ENCODE measurements at regions not wholly inside any gene's neighbourhood (a gene's known extent, or its start where the extent isn't known, plus 50 kb on each side); places are given as distances from the start of the nearest gene placed in this dataset.

DNA sequence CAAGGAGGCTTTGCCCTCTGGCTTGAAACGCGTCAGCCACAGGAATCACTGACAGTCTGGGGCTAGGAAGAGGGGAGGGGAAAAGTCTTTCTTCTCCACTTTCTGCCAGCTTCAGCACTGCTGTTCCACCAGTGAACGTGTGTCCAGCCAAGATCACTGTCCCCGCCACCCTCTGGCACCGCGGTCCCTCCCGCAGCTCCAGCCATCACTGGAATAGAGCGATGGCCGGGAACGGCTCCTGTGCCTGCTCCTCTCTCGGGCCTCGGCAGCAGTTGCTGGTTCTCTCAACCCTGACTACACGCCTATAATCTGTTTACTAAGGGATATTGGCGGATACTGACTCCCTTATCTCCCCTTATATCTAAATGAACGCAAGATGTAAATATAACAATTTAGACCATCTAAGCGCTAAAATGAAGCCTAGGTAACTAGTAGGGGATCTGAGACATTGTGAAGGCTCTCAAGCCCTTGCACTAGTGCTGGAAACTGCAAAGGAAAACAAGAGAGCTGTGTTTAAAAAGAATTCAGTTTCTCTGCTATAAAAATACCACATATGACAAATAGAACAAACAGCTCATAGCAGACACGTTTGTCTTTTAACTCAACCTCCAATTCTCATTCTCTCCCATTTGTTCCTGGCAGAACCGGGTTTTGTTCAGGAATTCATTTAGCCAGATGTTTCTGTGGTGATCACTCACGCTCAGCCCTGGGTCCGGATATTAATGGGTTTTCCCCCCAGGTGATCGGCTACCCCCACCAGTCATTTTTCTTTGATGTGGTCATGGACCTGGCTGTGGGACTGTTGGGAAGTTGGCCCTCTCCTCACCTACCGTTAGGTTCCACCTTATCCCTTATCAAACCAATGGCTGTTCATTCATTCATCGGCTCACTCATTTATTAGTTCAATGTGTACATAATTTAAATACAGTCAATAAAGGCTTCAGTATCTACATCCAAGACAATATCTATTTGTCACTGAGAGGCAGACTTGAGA, 149.8 kb downstream of the MED10 start:
- no peak for DNase-seq

DNA sequence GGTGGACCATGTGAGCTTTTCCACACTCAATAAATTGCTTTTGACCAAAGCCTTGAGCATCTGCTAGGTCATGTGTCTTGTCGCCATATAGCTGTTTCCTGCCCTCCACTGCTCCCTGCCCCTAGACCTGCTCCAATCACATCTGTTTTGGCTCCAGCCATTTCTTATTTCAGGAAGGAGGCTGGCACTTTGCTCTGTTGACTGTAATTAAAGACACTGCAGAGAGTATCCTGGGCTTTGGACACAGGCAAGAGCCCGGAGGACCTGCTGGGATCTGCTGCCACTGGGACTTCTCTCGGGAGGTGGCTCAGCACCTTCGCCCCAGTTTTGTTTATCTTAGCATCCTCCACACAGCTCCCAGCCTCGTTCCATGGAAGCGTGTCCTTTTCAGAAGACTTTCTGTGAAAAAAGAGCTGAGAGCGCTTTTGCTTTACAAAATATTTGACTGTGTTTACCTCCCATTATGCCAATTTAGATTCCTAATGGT, 153.2 kb downstream of the MED10 start:
- DNase-seq, result no peak

DNA sequence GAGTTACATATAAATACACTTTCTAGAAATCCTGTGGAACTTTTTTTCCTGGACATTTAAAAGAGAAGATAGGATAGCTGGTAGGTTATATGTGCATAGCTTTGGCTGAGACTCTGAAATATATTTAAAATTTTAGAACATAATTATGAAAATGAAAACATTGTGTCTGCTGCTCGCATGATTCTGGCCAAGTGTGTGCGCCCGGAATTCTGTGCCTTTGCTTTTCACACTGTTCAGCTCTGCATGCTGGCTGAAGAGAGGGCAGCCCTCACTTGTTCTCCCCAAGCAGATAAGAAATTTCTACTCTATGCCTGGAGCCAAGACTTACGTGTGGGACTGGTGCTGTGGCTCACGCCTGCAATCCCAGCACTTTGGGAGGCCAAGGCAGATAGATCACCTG, 153.9 kb downstream of the MED10 start:
- no peak for DNase-seq

DNA sequence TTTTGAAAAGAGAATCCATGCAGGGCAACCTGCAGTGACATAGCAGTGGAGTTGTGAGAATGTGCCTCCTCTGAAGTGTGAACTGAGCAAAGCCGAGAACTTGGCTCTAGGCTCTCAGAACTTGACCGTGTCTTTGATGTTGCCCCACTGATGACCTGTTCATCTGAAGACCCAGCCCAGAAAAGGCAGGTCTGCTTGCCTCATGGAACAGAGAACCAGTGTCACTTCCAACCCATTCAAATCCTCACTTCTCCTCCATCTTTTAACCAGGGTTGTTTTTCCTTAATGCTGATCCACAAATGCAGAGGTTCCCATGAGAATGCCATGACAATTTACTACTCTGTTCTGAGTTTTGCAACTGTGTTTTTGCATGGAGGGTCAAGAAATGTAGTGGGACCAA, 155.4 kb downstream of the MED10 start:
- no peak for DNase-seq

DNA sequence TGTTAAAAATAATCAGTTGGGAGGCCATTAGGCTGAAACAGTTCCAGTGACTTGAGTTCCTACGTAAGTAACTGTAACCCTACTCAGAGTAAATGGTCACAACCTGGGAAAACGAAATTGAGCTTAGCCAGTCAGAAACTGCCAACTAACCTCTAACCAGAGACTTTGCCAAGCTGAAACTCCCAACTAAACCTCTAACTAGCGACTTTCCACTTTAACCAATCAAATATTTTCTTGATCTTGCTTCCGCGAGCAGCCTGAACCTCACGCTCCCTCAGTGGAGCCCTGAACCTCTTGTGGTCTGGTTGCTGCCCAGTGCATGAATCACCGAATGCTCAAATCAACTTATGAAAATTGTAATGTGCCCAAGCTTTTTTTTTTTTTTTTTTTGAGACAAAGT, 156.2 kb downstream of the MED10 start:
- DNase-seq, result no peak

DNA sequence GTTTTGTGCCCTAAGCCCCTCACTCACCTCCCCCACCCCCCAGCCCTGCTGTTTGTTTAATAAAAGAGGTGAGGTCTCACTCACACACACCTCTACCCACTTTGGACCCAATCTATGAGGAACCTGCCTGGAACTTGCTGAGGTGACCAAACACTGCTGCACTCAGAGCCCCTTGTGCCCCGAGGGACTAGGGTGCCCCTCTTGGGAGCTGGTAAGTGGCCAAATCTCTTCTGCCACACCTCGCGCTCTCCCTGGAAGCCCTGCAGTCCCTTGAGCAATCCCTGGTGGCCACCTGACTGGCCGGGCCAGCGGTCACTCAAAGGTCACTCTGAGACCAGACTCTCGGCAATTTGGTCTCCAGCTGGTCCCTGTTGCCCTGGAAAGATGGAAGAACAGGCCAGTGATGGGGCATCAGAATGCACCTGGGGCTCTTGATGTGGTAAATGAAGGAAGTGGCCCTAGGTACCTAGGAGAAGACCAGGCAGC, 157.2 kb downstream of the MED10 start:
- DNase-seq, result no peak

DNA sequence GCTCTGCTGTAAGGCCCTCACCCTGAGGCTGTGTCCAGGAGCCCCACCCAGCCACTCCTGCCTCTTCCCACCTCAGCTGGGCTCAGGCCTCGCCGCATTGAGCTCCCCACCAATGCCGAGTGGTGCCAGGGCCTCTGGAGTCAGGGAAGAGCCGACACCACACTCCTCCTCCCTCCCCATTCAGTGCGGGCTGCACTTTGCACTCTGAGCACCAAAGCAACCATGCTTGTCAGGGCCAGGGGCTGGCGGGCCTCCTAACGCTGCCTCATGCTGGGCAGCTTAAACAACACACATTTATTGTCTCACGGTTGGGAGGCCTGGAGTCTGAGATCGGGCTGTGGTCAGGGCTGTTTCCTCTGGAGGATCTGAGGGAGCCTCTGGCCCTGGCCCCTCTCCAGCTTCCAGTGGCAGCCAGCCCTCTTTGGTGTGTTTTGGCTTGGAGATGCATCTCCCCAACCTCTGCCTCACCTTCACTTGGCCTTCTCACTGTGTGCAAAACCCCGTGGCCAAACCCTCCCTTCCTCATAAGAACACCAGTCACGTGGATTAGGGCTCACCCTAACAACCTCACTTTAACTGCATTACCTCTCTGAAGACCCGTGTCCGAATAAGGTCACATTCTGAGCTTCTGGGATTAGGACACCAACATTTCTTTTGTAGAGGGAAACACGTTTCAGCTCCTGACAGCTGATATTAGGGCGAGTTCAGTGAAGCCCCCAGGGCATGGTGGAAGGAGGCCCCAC, 157.8 kb downstream of the MED10 start:
- DNase-seq, result no peak

DNA sequence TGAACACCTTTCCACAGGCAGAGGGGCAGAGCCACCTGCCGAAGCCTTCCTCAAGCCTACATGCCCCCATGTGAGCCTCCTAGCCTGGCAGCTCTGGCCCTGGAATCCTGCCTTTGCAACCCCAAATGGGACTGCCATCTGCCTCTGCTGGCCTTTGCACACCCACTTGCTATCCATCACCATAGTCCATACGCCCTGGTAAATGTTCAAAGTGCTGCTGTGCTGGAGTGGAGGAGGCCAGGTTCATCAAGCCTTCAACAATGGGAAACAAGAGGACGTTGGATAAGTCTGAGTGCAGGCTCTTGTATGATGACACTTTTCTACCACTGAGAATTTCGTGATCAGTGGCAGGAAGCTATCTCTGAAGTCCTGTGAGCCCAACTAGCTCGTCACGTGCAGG, 159.8 kb downstream of the MED10 start:
- DNase-seq, result no peak

DNA sequence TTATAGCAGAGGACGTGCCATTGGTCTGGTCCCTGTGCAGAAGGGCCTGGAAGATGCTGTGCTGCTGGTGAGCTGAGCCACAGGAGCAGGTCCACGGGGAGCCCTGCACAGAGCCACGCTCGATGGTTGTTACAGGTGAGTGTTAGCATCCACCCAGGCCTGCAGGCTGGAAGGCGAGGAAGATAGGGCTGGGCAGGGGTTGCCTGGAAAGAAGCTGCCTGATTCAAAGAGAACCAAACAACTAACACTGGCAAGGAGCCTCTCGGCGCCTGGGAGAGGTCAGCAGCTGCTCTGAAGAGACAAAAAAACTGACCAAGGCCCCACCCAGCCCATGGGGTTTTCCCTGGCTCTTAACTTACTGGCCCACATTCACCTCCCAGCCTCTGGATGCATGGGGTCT, 160.2 kb downstream of the MED10 start:
- DNase-seq, result no peak

DNA sequence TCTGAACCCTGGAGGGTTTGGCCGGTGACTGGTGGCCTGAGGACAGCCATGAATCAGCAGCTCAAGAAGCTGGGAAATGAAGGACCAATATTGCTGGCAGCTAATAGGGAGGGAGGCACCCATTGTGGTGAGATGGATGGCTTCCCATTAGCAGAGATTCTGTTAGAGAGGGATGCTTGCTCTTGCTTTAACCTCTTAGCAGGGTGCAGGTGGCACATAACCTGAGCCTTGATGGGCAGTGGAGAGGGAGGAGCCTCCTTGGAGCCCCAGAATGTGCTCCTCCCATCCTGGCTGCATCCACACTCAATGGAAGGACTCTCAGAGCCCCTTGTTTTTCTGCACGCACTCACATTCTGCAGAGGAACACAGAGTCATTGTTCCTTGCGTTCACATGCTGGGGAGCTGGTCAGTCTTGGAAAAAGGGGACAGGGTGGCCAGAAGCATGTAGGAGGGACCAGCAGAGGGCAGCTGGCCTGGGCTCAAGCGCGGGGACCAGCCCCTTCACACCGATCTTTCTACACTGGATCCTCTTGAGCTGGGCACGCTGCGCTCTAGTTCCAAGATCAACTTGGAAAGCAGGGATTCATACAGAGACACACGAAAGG, 161.8 kb downstream of the MED10 start:
- no peak for DNase-seq

DNA sequence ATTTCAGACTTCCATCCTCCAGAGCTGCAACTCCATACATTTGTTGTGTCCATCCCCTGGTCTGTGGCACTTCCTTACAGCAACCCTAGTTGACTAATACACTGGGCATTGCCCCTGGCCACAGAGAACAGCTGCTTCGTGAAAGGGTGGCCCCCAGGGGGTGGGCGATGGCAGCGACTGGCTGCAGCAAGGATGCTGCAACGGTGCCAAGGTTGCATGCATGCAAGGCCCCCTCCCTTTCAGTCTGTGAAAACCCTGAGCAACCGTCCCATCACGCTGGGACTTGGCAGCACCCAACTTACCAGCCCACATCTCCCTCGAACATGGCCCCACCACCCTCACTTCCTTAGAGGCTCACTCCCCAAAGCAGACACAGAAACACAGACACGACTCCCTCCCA, 162.5 kb downstream of the MED10 start:
- DNase-seq, result no peak

DNA sequence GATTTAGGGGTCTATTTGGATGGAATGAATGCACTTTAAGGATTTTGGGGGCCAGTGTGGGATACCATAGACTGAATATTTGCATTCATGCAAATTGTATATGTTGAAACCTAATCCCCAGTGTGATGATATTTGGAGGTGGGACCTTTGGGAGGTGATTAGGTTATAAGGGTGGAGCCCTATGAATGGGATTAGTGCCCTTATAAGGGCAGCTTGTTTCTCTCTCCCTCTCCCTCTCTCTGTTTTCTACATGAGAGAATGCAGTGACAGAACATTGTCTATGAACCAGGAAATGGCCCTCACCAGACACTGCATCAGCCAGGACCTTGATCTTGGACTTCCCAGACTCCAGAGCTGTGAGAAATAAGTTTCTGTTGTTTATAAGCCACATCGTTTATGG, 166.1 kb downstream of the MED10 start:
- no peak for DNase-seq

DNA sequence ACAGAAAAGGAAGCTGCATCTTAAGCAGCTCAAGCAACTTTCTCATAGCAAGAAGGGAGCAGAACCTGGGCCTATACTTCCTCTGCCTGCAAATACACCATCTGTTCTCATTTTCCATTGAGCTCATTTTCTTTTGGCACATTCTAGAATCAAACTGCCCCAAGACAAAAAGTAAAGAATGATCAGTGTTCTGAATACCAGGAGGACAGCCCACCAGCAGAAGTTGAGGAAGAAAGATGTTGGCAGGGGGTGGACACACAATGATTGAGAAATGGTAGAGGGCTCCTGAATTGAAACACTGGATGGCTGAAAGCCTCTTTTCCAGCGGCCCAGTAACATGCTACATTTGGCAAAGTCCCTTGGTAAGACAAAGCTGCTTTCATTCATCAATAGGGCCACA, 171.8 kb downstream of the MED10 start:
- no peak for DNase-seq

DNA sequence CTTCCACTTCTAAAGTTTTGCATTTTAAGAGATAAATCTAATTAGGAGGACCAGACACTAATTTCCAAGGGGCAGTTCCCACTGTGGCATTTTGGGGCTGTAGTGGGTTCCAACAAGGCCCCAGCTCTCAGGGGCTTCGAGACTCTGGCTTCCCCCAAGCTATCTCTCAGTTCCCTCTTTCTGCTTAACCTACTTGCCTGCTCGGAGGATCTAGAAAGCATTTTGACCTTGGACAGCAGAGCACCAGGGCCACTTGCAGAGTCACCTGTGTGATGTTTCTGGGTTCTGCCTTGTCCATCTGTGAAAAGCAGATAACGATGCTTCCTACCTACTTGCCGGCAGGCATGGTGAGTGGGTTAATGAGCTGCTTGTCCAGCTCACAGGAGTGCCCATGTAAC, 175.4 kb downstream of the MED10 start:
- DNase-seq, result no peak

DNA sequence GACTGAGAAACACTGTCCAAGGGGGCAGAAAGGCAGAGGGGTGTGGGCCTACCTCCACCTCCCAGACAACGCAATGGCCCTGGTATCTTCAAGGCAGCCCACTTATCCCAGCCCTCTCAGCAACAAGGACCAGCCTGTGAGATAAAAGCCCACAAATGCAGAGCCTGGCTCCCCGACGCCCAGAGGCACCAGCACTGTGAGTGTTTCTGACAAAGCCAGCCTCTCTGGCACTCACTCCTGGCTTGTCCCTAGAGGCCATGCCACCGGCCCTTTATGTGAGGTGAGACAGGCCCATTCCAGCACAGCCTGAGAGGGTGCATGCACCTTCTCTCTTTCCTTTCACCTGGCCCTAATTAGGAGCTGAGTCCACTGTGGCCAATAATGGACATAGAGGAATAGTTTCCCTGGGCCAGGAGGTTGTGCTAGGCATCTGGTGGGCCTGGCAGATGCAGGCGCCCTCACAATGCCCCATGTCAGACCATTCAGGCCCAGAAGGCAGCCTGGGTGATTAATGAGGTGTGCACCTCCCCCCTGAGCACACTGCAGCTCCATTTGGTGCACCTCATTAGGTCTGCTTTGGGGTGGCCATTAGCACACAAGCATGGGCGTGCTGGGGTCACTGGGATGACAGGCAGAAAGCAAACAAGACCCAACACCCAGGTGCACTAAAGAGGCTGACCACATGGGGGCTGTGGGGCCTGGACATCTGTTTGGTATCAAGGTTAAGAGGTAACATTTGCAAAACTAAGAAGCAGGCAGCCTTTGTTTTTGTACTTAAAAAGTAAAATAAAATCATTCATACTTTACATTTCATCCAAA, 176.0 kb downstream of the MED10 start:
- no peak for DNase-seq

DNA sequence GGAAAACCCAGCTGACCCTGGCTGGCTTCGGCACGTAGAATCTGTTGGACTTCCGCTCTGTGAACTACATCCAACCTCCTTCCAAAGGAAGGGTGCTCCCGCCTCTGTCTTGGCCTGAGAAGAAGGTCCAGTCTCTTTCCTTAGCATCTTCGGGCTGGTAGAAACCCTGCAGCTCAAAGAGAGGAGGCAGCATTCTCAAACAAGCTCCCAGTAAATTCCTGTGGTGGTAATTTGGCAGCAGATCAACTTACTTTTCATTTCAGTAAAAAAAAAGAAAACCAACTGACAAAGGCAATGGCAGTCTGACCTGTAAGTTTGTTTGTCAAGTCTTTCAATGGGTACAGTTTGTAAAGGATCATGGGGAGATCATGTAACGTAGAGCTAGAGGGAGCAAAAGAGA, 176.7 kb downstream of the MED10 start:
- no peak for DNase-seq

DNA sequence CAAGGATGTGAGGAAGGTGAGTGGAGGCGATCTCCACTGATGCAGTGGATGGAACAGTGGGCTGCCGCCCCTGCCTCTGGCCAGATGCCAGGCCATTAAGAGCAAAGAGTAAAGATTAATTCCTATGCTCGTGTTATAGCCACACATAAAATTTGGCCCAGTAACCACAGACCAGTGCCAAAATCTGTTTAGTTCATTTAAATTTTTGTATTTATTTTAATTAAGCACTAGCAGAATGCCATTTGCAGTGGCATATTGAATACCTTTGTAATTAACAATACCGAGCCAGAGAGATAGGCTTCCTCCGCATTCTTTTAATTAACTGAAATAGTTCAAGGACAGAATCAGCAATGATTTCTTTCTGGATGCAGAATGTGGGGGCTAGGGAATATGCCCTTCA, 179.8 kb downstream of the MED10 start:
- DNase-seq, result no peak

DNA sequence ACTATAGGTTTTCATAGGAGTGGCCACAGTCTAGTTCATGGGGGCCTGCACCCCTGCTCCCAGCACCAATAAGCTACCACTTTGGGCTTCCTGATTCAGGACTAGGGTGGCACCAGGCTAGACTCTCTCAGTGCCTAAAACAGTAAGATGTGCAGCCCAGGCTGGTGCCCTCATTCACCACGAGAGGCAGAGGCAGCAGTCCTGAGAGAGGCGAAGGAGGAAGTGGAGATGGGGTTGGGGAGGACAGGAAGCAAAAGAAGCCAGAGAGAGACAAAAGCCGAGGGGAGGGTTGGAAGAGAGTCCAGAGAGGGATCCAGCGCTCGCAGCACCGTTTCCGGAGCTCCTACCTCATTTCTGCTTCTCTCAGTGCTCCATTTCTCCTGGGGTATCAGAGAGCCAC, 180.9 kb downstream of the MED10 start:
- no peak for DNase-seq

DNA sequence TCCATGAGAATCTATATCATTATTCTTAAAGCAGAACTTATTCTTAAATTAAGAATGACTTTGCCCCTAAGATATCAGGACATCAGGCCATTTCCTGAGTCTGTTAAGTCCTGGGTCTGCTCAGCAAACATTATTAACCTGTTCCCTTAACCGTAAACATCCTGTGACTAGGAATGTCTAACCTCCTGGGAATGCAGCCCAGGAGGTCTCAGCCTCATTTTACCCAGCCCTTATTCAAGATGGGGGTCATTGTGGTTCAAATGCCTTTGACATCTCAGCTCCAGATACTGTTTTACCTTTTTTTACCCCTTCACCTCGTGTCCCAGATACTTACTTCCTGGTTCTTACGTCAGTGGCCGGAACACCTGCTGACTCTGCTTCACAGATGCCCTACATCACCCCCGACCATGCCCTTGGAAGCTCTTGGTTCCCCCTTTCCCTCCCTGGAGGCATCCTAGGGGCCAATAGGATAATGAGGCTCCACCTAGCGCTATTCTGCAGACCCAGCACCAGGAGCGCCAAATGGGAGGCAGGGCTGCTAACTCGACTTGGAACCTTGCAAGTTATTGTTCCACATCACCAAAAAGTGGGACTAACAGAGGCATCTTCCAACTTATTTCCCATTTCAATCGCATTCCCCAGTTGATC, 182.5 kb downstream of the MED10 start:
- DNase-seq, result no peak

DNA sequence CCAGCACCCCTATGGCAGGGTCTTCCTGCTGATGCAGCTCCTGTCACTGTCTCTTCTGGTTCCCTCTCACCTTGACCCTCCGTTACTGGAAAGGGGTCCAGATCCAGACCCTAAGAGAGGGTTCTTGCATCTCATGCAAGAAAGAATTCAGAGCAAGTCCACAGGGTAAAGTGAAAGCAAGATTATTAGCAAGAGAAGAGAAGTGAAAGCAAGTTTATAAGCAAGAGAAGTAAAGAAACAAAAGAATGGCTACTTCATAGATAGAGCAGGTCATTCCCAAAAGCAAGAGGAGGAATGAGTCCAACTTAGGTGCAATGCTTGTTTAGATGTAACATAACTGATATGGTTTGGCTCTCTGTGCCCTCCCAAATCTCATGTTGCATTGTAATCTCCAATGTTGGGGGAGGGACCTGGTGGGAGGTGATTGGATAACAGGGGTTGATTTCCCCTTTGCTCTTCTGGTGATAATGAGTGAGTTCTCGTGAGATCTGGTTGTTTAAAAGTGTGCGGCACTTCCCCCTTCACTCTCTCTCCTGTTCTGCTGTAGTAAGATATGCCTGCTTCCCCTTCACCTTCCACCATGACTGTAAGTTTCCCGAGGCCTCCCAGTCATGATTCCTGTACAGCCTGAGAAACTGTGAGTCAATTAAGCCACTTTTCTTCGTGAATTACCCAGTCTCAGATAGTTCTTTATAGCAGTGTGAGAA, 183.3 kb downstream of the MED10 start:
- DNase-seq, result no peak

DNA sequence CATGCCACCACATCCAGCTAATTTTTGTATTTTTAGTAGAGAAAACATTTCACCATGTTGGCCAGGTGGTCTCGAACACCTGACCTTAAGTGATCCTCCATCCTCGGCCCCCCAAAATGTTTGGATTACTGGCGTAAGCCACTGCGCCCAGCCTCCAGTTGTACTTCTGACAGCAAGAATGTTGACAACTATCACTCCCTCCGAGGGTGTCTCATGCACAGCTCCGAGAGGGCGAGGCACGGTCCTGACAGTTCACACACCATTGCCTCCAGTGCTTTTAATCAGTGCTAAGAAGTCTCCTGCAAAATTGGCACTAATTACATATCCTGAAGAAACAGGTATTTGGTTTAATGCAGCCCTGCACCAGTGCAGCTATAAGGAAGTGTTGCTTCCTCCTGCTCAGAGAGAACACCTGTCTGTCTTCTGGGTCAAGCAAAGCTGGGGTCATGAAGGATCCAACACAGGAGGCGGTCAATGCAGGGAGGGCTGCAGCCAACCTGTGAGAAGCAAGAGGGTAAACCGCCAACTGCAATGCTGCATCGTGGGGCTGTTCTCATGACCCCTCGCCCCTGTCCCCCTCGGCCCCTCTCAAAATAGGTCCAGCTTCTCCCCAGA, 184.0 kb downstream of the MED10 start:
- no peak for DNase-seq
